Loucy (cell line): ENCODE measurements at regions not wholly inside any gene's neighbourhood (a gene's known extent, or its start where the extent isn't known, plus 50 kb on each side); places are given as distances from the start of the nearest gene placed in this dataset.

ENCODE experiments used
- H2AFZ ChIP-seq: fragments of 200-600 bp; sonication (generic); 2 replicates; pipeline ENCODE4 v1.6.0; 2016; ENCODE audit warnings: antibody characterized with exemption, mild to moderate bottlenecking, low read length, moderate library complexity
- H3F3A ChIP-seq: fragments of 200-600 bp; 2 replicates; pipeline ENCODE4 v1.6.0; 2016; ENCODE audit warnings: antibody characterized with exemption, low read depth, mild to moderate bottlenecking
- H3K27me3 ChIP-seq: fragments of 200-600 bp; sonication (generic); 2 replicates; pipeline ENCODE4 v1.6.1; 2014; ENCODE audit warnings: low read length, mild to moderate bottlenecking; ENCODE audit not compliant: insufficient read depth, poor library complexity, severe bottlenecking
- H3K36me3 ChIP-seq: fragments of 200-600 bp; sonication (generic); 2 replicates; pipeline ENCODE4 v1.6.1; 2016; ENCODE audit warnings: low read length; ENCODE audit not compliant: insufficient read depth
- H3K4me1 ChIP-seq: fragments of 200-600 bp; sonication (generic); 2 replicates; pipeline ENCODE4 v1.5.1; 2014; ENCODE audit warnings: low read length, mild to moderate bottlenecking; ENCODE audit not compliant: insufficient read depth, poor library complexity, severe bottlenecking
- H3K4me2 ChIP-seq: fragments of 200-600 bp; sonication (generic); 2 replicates; pipeline ENCODE4 v1.6.0; 2014; ENCODE audit warnings: antibody characterized with exemption, low read length, low read depth, mild to moderate bottlenecking; ENCODE audit not compliant: poor library complexity, severe bottlenecking
- H3K4me3 ChIP-seq: fragments of 200-600 bp; sonication (generic); 2 replicates; pipeline ENCODE4 v1.5.1; 2014; ENCODE audit warnings: low read length, mild to moderate bottlenecking, mixed read lengths; ENCODE audit not compliant: poor library complexity, severe bottlenecking
- H3K79me2 ChIP-seq: fragments of 200-600 bp; sonication (generic); 2 replicates; pipeline ENCODE4 v1.6.1; 2014; ENCODE audit warnings: low read length; ENCODE audit not compliant: insufficient read depth
- H3K9ac ChIP-seq: fragments of 200-600 bp; sonication (generic); 2 replicates; pipeline ENCODE4 v1.6.0; 2014; ENCODE audit warnings: mild to moderate bottlenecking, low read depth, low read length, moderate library complexity; ENCODE audit not compliant: poor library complexity, severe bottlenecking
- H3K9me2 ChIP-seq: fragments of 200-600 bp; sonication (generic); replicated peaks from 2 replicates; pipeline ENCODE4 v1.6.1; 2016; ENCODE audit warnings: low read depth, low read length, mixed read lengths
- H3K9me3 ChIP-seq: fragments of 200-600 bp; sonication (generic); 2 replicates; pipeline ENCODE4 v1.6.1; 2014; ENCODE audit warnings: mild to moderate bottlenecking, antibody characterized with exemption, low read length, low read depth; ENCODE audit not compliant: insufficient read depth
- H4K20me1 ChIP-seq: fragments of 200-600 bp; sonication (generic); 2 replicates; pipeline ENCODE4 v1.6.0; 2014; ENCODE audit warnings: antibody characterized with exemption, low read length, mild to moderate bottlenecking; ENCODE audit not compliant: insufficient read depth, poor library complexity, severe bottlenecking
- EZH2phosphoT487 ChIP-seq: fragments of 200-600 bp; IDR thresholded peaks from 2 replicates; pipeline ENCODE4 v1.6.1; 2018; ENCODE audit warnings: antibody characterized with exemption, mild to moderate bottlenecking, moderate library complexity, borderline replicate concordance
- TF ChIP-seq, protein P1 (sequence below): fragments of 200-600 bp; sonication (generic); conservative IDR thresholded peaks from 2 replicates; pipeline ENCODE4 v1.5.1; 2014; ENCODE audit warnings: mild to moderate bottlenecking, antibody characterized with exemption, low read length

GRCh38 chr3:86254480-86254879, 736.5 kb downstream of the VGLL3 start:
- H3K4me1 ChIP-seq: no peaks in the 10 kb centered on the region
- no peak for TF ChIP-seq EZH2phosphoT487
- TF ChIP-seq, protein P1, sequence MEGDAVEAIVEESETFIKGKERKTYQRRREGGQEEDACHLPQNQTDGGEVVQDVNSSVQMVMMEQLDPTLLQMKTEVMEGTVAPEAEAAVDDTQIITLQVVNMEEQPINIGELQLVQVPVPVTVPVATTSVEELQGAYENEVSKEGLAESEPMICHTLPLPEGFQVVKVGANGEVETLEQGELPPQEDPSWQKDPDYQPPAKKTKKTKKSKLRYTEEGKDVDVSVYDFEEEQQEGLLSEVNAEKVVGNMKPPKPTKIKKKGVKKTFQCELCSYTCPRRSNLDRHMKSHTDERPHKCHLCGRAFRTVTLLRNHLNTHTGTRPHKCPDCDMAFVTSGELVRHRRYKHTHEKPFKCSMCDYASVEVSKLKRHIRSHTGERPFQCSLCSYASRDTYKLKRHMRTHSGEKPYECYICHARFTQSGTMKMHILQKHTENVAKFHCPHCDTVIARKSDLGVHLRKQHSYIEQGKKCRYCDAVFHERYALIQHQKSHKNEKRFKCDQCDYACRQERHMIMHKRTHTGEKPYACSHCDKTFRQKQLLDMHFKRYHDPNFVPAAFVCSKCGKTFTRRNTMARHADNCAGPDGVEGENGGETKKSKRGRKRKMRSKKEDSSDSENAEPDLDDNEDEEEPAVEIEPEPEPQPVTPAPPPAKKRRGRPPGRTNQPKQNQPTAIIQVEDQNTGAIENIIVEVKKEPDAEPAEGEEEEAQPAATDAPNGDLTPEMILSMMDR: no peak
- H2AFZ ChIP-seq: no peak overlapping the region
- no peaks in the 10 kb centered on the region for H3K27me3 ChIP-seq
- no peaks in the 10 kb centered on the region for H3K9me2 ChIP-seq
- no peaks in the 10 kb centered on the region for H4K20me1 ChIP-seq
- H3K4me2 ChIP-seq: no peak overlapping the region
- no peaks in the 10 kb centered on the region for H3K9me3 ChIP-seq
- H3K79me2 ChIP-seq: no peaks in the 10 kb centered on the region
- no peaks in the 10 kb centered on the region for H3K36me3 ChIP-seq
- H3K4me3 ChIP-seq: no peak overlapping the region
- H3K9ac ChIP-seq: no peak overlapping the region
- H3F3A ChIP-seq: no peaks in the 10 kb centered on the region

DNA sequence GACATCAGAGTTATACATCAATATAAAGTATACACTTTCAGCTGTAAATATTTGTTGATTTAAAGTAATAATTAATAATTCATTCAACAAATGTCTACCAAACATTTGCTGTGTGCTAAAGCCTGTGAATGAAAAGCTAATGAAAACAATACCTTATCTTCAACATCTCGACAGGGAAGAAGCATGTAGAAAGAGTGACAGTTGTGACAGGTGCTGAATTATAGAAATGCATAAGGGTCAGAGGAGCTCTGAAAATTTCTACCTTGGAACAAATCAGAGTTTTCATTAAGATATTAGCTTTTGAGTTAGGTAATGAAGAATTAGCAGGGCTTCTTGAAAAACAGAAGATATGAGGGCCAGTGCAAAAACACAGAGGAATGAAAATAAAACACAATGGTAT, 739.2 kb downstream of the VGLL3 start:
- Histone ChIP-seq H3K4me1 (no peaks in the 10 kb centered on the region), H3K9ac (no peak overlapping the region), H3K27me3 (no peaks in the 10 kb centered on the region), H2AFZ (no peak overlapping the region), H3F3A (no peaks in the 10 kb centered on the region), H3K79me2 (no peaks in the 10 kb centered on the region), H3K36me3 (no peaks in the 10 kb centered on the region), H3K9me3 (no peaks in the 10 kb centered on the region), H3K4me2 (no peak overlapping the region), H4K20me1 (no peaks in the 10 kb centered on the region), H3K4me3 (no peak overlapping the region), H3K9me2 (no peaks in the 10 kb centered on the region)
- TF ChIP-seq EZH2phosphoT487: no peak
- TF ChIP-seq, protein P1: no peak

- no peaks in the 10 kb centered on the region for H3K9me2 ChIP-seq
Measured at GRCh38 chr3:86249833-86250232, 741.1 kb downstream of the VGLL3 start.

More at GRCh38 chr3:86249833-86250232, 741.1 kb downstream of the VGLL3 start:
- Histone ChIP-seq H3K79me2 (no peaks in the 10 kb centered on the region), H3K4me3 (no peak overlapping the region), H3F3A (no peaks in the 10 kb centered on the region), H3K27me3 (no peaks in the 10 kb centered on the region), H4K20me1 (no peaks in the 10 kb centered on the region), H3K9ac (no peak overlapping the region), H3K36me3 (no peaks in the 10 kb centered on the region), H3K9me3 (no peaks in the 10 kb centered on the region), H3K4me1 (no peaks in the 10 kb centered on the region), H2AFZ (no peak overlapping the region), H3K4me2 (no peak overlapping the region)
- TF ChIP-seq, protein P1: no peak
- no peak for TF ChIP-seq EZH2phosphoT487
